Endothelial cell of umbilical vein (primary cell): ENCODE measurements at regions not wholly inside any gene's neighbourhood (a gene's known extent, or its start where the extent isn't known, plus 50 kb on each side); places are given as distances from the start of the nearest gene placed in this dataset.

Experiments used
- BruUV-seq: library from RNA; stranded (reverse); fragments of 400-500 nt; replicated peaks from 2 replicates; lab custom pipeline; 2021; lab: Mats Ljungman, UMichigan
- CTCF ChIA-PET: fragments of 300-600, 350-600 bp; sonication (Branson Sonifier 250); formaldehyde crosslinking; loops from one replicate; lab custom pipeline; 2021; ENCODE audit warnings: antibody characterized with exemption, inconsistent platforms; lab: Charles Lee
- POLR2A ChIA-PET: fragments of 300-600, 350-600 bp; sonication (Branson Sonifier 250); formaldehyde crosslinking; loops from one replicate; lab custom pipeline; 2021; ENCODE audit warnings: antibody characterized with exemption, inconsistent platforms; lab: Charles Lee
- DNase-seq: peaks from one replicate; pipeline ENCODE4 v3.0.0-alpha.2; 2011; ENCODE audit warnings: low read depth, low spot score
- FAIRE-seq: peaks from 2 replicates; lab custom pipeline; 2011; peaks lifted over from hg19 to GRCh38; lab: Jason Lieb, UNC
- H2AFZ ChIP-seq: 2 replicates; pipeline ENCODE4 v1.6.0; 2012; ENCODE audit warnings: low read depth, low read length, control low read depth, inconsistent platforms
- H3K27ac ChIP-seq: 2 replicates; pipeline ENCODE4 v1.5.1; 2011; ENCODE audit warnings: low read depth, mild to moderate bottlenecking, control low read depth, low read length, moderate library complexity; ENCODE audit not compliant: insufficient read depth
- H3K27me3 ChIP-seq, 2 experiments: 2 replicates each; pipeline versions ENCODE4 v1.6.0 to v1.6.1; 2011; ENCODE audit warnings: low read length in 2 of 2, mixed read lengths in 1 of 2; ENCODE audit not compliant: control insufficient read depth in 2 of 2, insufficient read depth in 2 of 2
- H3K36me3 ChIP-seq, 2 experiments: 2 replicates in 1 of 2; 3 replicates in 1 of 2; pipeline ENCODE4 v1.5.1; 2011; ENCODE audit warnings: low read length in 2 of 2, mild to moderate bottlenecking in 1 of 2, moderate library complexity in 1 of 2; ENCODE audit not compliant: control insufficient read depth in 2 of 2, insufficient read depth in 2 of 2; ENCODE audit errors: extremely low read depth in 1 of 2
- H3K4me1 ChIP-seq: 3 replicates; pipeline ENCODE4 v1.5.1; 2011; ENCODE audit warnings: mild to moderate bottlenecking, low read length; ENCODE audit not compliant: control insufficient read depth, insufficient read depth; ENCODE audit errors: extremely low read depth
- H3K4me2 ChIP-seq: 2 replicates; pipeline ENCODE4 v1.6.1; 2011; ENCODE audit warnings: low read length, control low read depth, mixed read lengths; ENCODE audit not compliant: insufficient read depth
- H3K4me3 ChIP-seq, 3 experiments: fragments of 200-600 bp in 1 of 3; sonication (generic), shearing (Covaris generic) in 1 of 3; replicated peaks in 1 of 3; 2 replicates each; pipeline ENCODE4 v1.5.1; 2011 to 2016; ENCODE audit warnings: control low read depth in 3 of 3, low read length in 3 of 3, mild to moderate bottlenecking in 2 of 3, inconsistent platforms in 1 of 3, low read depth in 1 of 3, moderate library complexity in 1 of 3; ENCODE audit not compliant: insufficient read depth in 1 of 3
- H3K79me2 ChIP-seq: 2 replicates; pipeline ENCODE4 v1.6.0; 2012; ENCODE audit warnings: low read length, inconsistent platforms; ENCODE audit not compliant: control insufficient read depth, insufficient read depth
- H3K9ac ChIP-seq: replicated peaks from 2 replicates; pipeline ENCODE3; 2011; ENCODE audit warnings: low read length, control low read depth; ENCODE audit not compliant: insufficient read depth; ENCODE audit errors: extremely low read depth
- H3K9me1 ChIP-seq: replicated peaks from 3 replicates; pipeline ENCODE4 v1.6.0; 2011; ENCODE audit warnings: mild to moderate bottlenecking, low read length; ENCODE audit not compliant: control insufficient read depth, insufficient read depth; ENCODE audit errors: extremely low read depth
- H3K9me3 ChIP-seq: replicated peaks from 2 replicates; pipeline ENCODE4 v1.5.1; 2012; ENCODE audit warnings: low read length, inconsistent platforms; ENCODE audit not compliant: control insufficient read depth, insufficient read depth
- H4K20me1 ChIP-seq: replicated peaks from 2 replicates; pipeline ENCODE3; 2011; ENCODE audit warnings: mild to moderate bottlenecking, low read length; ENCODE audit not compliant: control insufficient read depth, insufficient read depth; ENCODE audit errors: extremely low read depth
- EZH2 ChIP-seq: IDR thresholded peaks from 2 replicates; pipeline ENCODE4 v1.6.1; 2012; ENCODE audit warnings: borderline replicate concordance, low read depth, mild to moderate bottlenecking, moderate library complexity, low read length, inconsistent platforms; ENCODE audit not compliant: severe bottlenecking
- dilution Hi-C: fragments of 300-500 bp; cut with MboI; formaldehyde crosslinking; loops from one replicate; pipeline ENCODE4 v1.15.0; 2019; ENCODE audit warnings: low sequenced_read_pairs; ENCODE audit not compliant: extremely low pct_ligation_motif_present
- intact Hi-C: fragments of 100-400 bp; cut with micrococcal nuclease; formaldehyde crosslinking; loops from one replicate; pipeline ENCODE4 v1.10.0; 2022
- TF ChIP-seq, protein P1 (sequence below), 2 donors: IDR thresholded peaks; 1 replicate in 1 of 2; 2 replicates in 1 of 2; pipeline ENCODE4 v1.5.1; 2011; ENCODE audit warnings: low read length in 2 of 2, mild to moderate bottlenecking in 2 of 2, moderate library complexity in 2 of 2, control low read depth in 1 of 2, inconsistent platforms in 1 of 2, low read depth in 1 of 2; ENCODE audit not compliant: insufficient read depth in 1 of 2; ENCODE audit errors: extremely low read depth in 1 of 2

DNA sequence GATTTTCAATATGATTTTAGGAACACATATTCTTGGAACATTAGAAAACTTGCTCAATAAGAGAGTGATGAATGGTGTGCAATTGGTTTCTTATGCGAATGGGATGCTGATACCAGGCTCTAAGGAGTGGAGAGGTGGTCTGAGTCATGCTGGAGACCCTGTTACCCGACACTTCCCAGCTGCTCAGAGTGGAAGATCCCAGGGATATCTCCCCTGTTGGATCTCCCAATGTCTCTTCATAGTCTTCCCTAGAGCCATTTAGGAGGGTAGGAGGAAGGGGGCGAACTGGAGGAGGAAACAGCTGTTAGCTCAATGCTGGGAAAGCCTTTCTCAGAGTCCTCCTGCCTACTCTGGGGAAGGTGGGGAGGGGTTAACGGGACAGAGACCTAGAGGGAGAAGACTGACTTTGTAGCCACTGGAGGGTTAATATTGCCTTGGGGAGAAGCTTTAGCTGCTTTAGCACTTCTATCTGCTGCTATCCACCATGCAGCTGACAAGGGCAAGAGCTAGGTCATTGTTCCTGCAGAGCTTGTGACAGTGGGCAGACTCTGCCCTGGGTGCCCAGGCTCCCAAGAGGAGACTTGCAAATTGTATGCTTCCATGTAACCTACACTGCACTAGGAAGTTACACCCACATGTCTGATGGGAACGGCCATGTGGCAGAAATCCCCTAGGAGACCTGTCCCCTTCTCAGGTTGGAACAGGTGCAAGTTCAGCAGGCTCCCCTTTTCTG is 301.0 kb downstream of the GADD45G start:
- TF ChIP-seq EZH2, result no peak
- TF ChIP-seq, protein P1, sequence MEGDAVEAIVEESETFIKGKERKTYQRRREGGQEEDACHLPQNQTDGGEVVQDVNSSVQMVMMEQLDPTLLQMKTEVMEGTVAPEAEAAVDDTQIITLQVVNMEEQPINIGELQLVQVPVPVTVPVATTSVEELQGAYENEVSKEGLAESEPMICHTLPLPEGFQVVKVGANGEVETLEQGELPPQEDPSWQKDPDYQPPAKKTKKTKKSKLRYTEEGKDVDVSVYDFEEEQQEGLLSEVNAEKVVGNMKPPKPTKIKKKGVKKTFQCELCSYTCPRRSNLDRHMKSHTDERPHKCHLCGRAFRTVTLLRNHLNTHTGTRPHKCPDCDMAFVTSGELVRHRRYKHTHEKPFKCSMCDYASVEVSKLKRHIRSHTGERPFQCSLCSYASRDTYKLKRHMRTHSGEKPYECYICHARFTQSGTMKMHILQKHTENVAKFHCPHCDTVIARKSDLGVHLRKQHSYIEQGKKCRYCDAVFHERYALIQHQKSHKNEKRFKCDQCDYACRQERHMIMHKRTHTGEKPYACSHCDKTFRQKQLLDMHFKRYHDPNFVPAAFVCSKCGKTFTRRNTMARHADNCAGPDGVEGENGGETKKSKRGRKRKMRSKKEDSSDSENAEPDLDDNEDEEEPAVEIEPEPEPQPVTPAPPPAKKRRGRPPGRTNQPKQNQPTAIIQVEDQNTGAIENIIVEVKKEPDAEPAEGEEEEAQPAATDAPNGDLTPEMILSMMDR (IDR thresholded peaks at IDR 0.05; ENCODE audit: extremely low read depth in 1 of 2, insufficient read depth in 1 of 2, low read depth in 1 of 2, low read length in 2 of 2), result no peak
- no peaks in the 10 kb centered on the region for H3K9me1 ChIP-seq
- intact Hi-C loops (no loop called here), dilution Hi-C loops (no loop called here)
- no peak for DNase-seq
- BruUV-seq, result no TSS peak
- CTCF ChIA-PET, result no interaction called here
- no peak overlapping the region for H3K27ac ChIP-seq
- H3K4me1 ChIP-seq, result no peaks in the 10 kb centered on the region
- H3K27me3 ChIP-seq, result peaks cover 0 to 2% of the 10 kb centered on the region in 2 experiments
- H2AFZ ChIP-seq, result no peak overlapping the region
- POLR2A ChIA-PET, result no interaction called here
- no peak overlapping the region for H3K4me3 ChIP-seq
- H3K9ac ChIP-seq, result no peak overlapping the region
- no peaks in the 10 kb centered on the region for H3K9me3 ChIP-seq
- no peaks in the 10 kb centered on the region for H4K20me1 ChIP-seq
- no peak overlapping the region for H3K4me2 ChIP-seq
- no peak for FAIRE-seq
- no peaks in the 10 kb centered on the region for H3K36me3 ChIP-seq
- H3K79me2 ChIP-seq, result no peaks in the 10 kb centered on the region
